Spinal cord (tissue), 9 donors: ENCODE measurements at regions not wholly inside any gene's neighbourhood (a gene's known extent, or its start where the extent isn't known, plus 50 kb on each side); places are given as distances from the start of the nearest gene placed in this dataset.

Experiments
- DNase-seq, 6 donors: peaks; one replicate each; pipeline versions ENCODE4 v3.0.0 to v3.0.0-alpha.2; 2013 to 2015; ENCODE audit warnings: low spot score in 6 of 6, low read depth in 4 of 6
- H3K27ac ChIP-seq: one replicate; pipeline ENCODE4 v1.5.1; 2013; ENCODE audit warnings: low read depth, low read length, control low read depth
- H3K27me3 ChIP-seq: one replicate; pipeline ENCODE4 v1.6.1; 2013; ENCODE audit warnings: low read length; ENCODE audit not compliant: control insufficient read depth, insufficient read depth
- H3K36me3 ChIP-seq: one replicate; pipeline ENCODE4 v1.6.1; 2013; ENCODE audit warnings: low read length; ENCODE audit not compliant: control insufficient read depth, insufficient read depth
- H3K4me1 ChIP-seq: one replicate; pipeline ENCODE4 v1.6.1; 2013; ENCODE audit warnings: low read length; ENCODE audit not compliant: control insufficient read depth, insufficient read depth
- H3K4me3 ChIP-seq: one replicate; pipeline ENCODE4 v1.5.1; 2013; ENCODE audit warnings: low read depth, low read length, control low read depth
- H3K9me3 ChIP-seq: one replicate; pipeline ENCODE4 v1.6.1; 2013; ENCODE audit warnings: low read length; ENCODE audit not compliant: control insufficient read depth, insufficient read depth
- WGBS: methylation state at CpG from one replicate; pipeline ENCODE4 v1.1.5; 2013; ENCODE audit warnings: missing lambda C conversion rate; ENCODE audit not compliant: insufficient coverage; 5-methylcytosine and 5-hydroxymethylcytosine counted together
- donor health status: healthy.

GRCh38 chr18:46373791-46374190 is 269.6 kb downstream of the HAUS1 start:
- Histone ChIP-seq H3K36me3 (no peaks in the 10 kb centered on the region), H3K4me1 (peaks cover 16% of the 10 kb centered on the region), H3K4me3 (no peak overlapping the region), H3K27me3 (no peaks in the 10 kb centered on the region), H3K27ac (no peak overlapping the region), H3K9me3 (no peaks in the 10 kb centered on the region)
- WGBS, result 34% methylated on average over 4 of the region's 7 CpGs
- peak in 2 of 6 donors; percentile 36 to 41 for DNase-seq

DNA sequence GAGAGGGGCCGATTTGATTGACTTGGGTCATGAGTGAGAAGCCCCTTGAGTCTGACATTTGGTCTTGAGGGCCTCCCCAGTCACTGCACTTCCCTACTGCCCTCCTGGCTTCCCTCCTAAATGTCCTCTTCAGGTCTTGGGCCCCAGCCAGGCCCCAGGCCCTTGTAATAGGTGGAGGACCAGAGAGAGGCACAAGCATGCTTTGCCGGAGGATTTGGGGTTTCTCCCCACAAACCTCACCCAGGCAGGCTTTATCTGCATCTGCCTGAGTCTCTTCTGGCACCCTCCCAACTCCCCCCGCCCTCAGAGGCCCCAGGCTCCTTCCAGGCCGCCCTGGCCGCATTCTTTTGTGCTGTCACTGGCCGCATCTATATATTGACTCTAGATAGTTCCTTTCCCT is 270.7 kb downstream of the HAUS1 start:
- Histone ChIP-seq H3K4me3 (no peak overlapping the region), H3K27me3 (no peaks in the 10 kb centered on the region), H3K36me3 (no peaks in the 10 kb centered on the region), H3K27ac (no peak overlapping the region), H3K9me3 (no peaks in the 10 kb centered on the region), H3K4me1 (peaks cover 16% of the 10 kb centered on the region)
- WGBS, result 31% methylated on average over 5 of the region's 6 CpGs
- no peak for DNase-seq

- peaks cover 15% of the 10 kb centered on the region for H3K4me1 ChIP-seq
- no peak for DNase-seq
- H3K27ac ChIP-seq, result no peak overlapping the region
- no peak overlapping the region for H3K4me3 ChIP-seq
- no peaks in the 10 kb centered on the region for H3K9me3 ChIP-seq
- WGBS, result 95% methylated on average over 1 of the region's 1 CpG
- H3K36me3 ChIP-seq, result no peaks in the 10 kb centered on the region
- H3K27me3 ChIP-seq, result no peaks in the 10 kb centered on the region
Observed at GRCh38 chr18:46377557-46377956, 273.4 kb downstream of the HAUS1 start.

GRCh38 chr18:46378126-46378863 is 274.1 kb downstream of the HAUS1 start:
- Histone ChIP-seq H3K27ac (no peak overlapping the region), H3K27me3 (no peaks in the 10 kb centered on the region), H3K9me3 (no peaks in the 10 kb centered on the region), H3K4me3 (no peak overlapping the region), H3K36me3 (no peaks in the 10 kb centered on the region), H3K4me1 (peaks cover 8% of the 10 kb centered on the region)
- no peak for DNase-seq
- 77% methylated on average over 4 of the region's 12 CpGs for WGBS

DNA sequence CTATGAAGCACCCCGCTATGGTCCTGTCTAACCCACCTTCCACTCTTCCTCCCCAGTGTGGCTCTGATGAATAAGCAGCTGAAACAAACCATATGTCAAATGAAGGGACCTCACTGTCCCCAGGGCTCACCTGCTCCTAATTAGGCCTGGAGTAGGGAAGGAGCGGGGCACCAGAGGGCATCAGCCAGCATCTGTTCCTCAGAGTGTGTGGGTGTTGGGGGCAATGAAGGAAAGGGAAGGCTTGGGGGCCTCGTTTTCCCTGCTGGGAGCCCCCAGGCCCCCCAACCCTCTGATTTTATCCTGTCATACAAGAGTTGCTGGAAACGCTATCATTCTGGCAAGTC is 274.7 kb downstream of the HAUS1 start:
- no peaks in the 10 kb centered on the region for H3K27me3 ChIP-seq
- H3K9me3 ChIP-seq, result no peaks in the 10 kb centered on the region
- H3K4me3 ChIP-seq, result no peak overlapping the region
- no peaks in the 10 kb centered on the region for H3K36me3 ChIP-seq
- DNase-seq, result no peak
- no peak overlapping the region for H3K27ac ChIP-seq
- WGBS, result 90% methylated on average over 2 of the region's 4 CpGs
- peaks cover 3% of the 10 kb centered on the region for H3K4me1 ChIP-seq

DNA sequence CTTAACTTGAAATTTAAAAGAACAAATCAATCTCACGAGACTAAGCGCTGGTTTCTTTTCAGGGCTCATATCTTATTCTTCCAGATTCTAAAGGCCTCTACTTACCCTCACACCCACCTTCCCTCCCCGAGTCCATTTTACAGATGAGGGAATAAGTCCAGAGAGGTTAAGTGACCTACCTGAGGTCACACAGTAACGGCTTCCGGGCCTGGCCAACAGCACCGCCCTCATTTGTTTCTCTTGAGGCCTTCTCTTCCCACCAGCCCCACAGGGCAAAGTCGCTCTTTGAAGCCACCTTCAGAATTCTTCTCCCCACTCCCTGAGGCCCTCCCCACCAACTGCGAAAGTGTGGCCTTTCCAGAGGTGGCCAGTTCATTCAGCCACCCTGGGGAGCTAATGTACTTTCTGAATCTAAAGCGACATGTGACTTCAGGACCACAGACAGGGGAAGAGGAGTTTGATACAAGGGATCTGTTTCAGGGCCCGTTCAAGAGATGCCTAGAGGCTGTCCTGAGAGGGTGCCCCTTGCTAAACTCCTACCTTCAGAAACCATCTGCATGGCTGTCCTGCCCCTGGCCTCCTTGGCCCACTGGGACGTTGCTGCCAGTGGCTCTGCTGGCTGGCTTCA is 275.3 kb downstream of the HAUS1 start:
- DNase-seq, result no peak
- WGBS, result 71% methylated on average over 6 of the region's 11 CpGs
- Histone ChIP-seq H3K9me3 (no peaks in the 10 kb centered on the region), H3K27ac (no peak overlapping the region), H3K4me3 (no peak overlapping the region), H3K27me3 (no peaks in the 10 kb centered on the region), H3K4me1 (no peaks in the 10 kb centered on the region), H3K36me3 (no peaks in the 10 kb centered on the region)

- DNase-seq, result no peak
- no peak overlapping the region for H3K27ac ChIP-seq
- WGBS, result 90% methylated on average over 2 of the region's 2 CpGs
- no peaks in the 10 kb centered on the region for H3K9me3 ChIP-seq
- H3K27me3 ChIP-seq, result no peaks in the 10 kb centered on the region
- peaks cover 20% of the 10 kb centered on the region for H3K4me1 ChIP-seq
- no peaks in the 10 kb centered on the region for H3K36me3 ChIP-seq
- no peak overlapping the region for H3K4me3 ChIP-seq
Observed at GRCh38 chr18:46385124-46385523, 271.9 kb downstream of the LOXHD1 start.

GRCh38 chr18:46386788-46387187 is 270.2 kb downstream of the LOXHD1 start:
- 48% methylated on average over 3 of the region's 5 CpGs for WGBS

DNA sequence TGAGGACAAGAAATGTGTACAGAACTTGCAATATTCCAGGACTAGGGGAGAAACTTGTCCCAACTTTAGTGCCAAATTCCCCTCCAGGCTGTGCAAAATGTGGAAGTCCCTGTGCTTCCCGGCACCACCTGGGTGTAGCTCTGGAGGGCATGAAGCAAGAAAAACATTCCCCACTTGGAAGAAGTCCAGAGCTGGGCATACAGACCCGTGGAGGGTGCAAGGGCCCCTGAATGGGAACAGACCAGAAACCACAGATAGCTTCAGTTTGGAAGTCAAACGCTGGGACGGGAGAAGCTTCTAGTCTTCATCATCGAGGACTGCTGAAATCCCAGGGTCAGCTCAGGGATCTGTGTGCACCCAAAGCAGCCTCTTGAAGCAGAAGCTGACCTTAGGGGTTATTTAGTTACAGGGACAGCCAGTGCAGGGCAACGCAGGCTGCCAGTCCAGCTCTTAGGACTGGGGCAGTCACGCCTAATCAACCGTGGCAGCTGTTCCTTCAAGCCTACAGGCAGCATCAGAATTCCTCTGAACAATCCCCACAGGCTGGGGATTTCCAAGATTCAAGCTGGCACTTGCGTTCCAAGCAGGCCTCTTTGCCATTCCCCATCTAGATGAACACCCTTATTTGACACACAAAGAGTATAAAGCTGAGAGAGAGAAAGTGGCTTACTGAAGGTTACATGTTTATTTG is 269.4 kb downstream of the LOXHD1 start:
- peaks cover 5% of the 10 kb centered on the region for H3K36me3 ChIP-seq
- no peaks in the 10 kb centered on the region for H3K9me3 ChIP-seq
- H3K27ac ChIP-seq, result no peak overlapping the region
- peaks cover 20% of the 10 kb centered on the region for H3K4me1 ChIP-seq
- H3K4me3 ChIP-seq, result no peak overlapping the region
- WGBS, result 27% methylated on average over 8 of the region's 9 CpGs
- DNase-seq, result peak in 1 of 6 donors; percentile 47
- H3K27me3 ChIP-seq, result no peaks in the 10 kb centered on the region

More at GRCh38 chr18:46386788-46387187, 270.2 kb downstream of the LOXHD1 start:
- peaks cover 20% of the 10 kb centered on the region for H3K4me1 ChIP-seq
- no peaks in the 10 kb centered on the region for H3K27me3 ChIP-seq
- H3K36me3 ChIP-seq, result peaks cover 3% of the 10 kb centered on the region
- peak in 4 of 6 donors; percentile 8 to 78 (median 57) for DNase-seq
- H3K9me3 ChIP-seq, result no peaks in the 10 kb centered on the region
- peak overlapping the region; percentile 6 for H3K27ac ChIP-seq
- H3K4me3 ChIP-seq, result no peak overlapping the region
